ENCODE measurements at regions not wholly inside any gene's neighbourhood (a gene's known extent, or its start where the extent isn't known, plus 50 kb on each side); places are given as distances from the start of the nearest gene placed in this dataset.

GRCh38 chr3:107945417-107946094 is 145.3 kb downstream of the CD47 start:
- DNase-seq (ENCODE audit: insufficient read length, low spot score) (no peak), FAIRE-seq (no peak)
- TF ChIP-seq TAF1 (IDR thresholded peaks at IDR 0.05; ENCODE audit: low read depth, low read length) (no peak), POLR2A (IDR thresholded peaks at IDR 0.05; ENCODE audit: low read depth, low read length) (no peak), PAX5 (IDR thresholded peaks at IDR 0.05; ENCODE audit: insufficient read depth, low read length, severe bottlenecking) (no peak), POU2F2 (IDR thresholded peaks at IDR 0.05; ENCODE audit: low read depth, low read length) (no peak), POLR2AphosphoS5 (IDR thresholded peaks at IDR 0.05; ENCODE audit: low read depth, low read length) (no peak), SPI1 (IDR thresholded peaks at IDR 0.05; ENCODE audit: low read depth, low read length) (no peak)

GRCh38 chr3:107943786-107944523 is 146.9 kb downstream of the CD47 start:
- DNase-seq (ENCODE audit: insufficient read length, low spot score) (no peak), FAIRE-seq (no peak)
- TF ChIP-seq SPI1 (IDR thresholded peaks at IDR 0.05; ENCODE audit: low read depth, low read length) (no peak), PAX5 (IDR thresholded peaks at IDR 0.05; ENCODE audit: insufficient read depth, low read length, severe bottlenecking) (no peak)

GRCh38 chr3:107942951-107943749 is 147.7 kb downstream of the CD47 start:
- TF ChIP-seq PAX5 (IDR thresholded peaks at IDR 0.05; ENCODE audit: insufficient read depth, low read length, severe bottlenecking) (no peak), POLR2A (IDR thresholded peaks at IDR 0.05; ENCODE audit: low read depth, low read length) (no peak), SPI1 (IDR thresholded peaks at IDR 0.05; ENCODE audit: low read depth, low read length) (no peak)
- FAIRE-seq, result no peak
- no peak for DNase-seq (ENCODE audit: insufficient read length, low spot score)

- FAIRE-seq, result no peak
- no peak for DNase-seq (ENCODE audit: insufficient read length, low spot score)
- TF ChIP-seq SPI1 (IDR thresholded peaks at IDR 0.05; ENCODE audit: low read depth, low read length), result no peak
- TF ChIP-seq POU2F2 (IDR thresholded peaks at IDR 0.05; ENCODE audit: low read depth, low read length), result no peak
- TF ChIP-seq PAX5 (IDR thresholded peaks at IDR 0.05; ENCODE audit: insufficient read depth, low read length, severe bottlenecking), result no peak
- no peak for TF ChIP-seq POLR2AphosphoS5 (IDR thresholded peaks at IDR 0.05; ENCODE audit: low read depth, low read length)
- no peak for TF ChIP-seq TAF1 (IDR thresholded peaks at IDR 0.05; ENCODE audit: low read depth, low read length)
- no peak for TF ChIP-seq POLR2A (IDR thresholded peaks at IDR 0.05; ENCODE audit: low read depth, low read length)
Observed at GRCh38 chr3:107942244-107942643, 148.6 kb downstream of the CD47 start.

GRCh38 chr3:107939691-107940442 is 151.0 kb downstream of the CD47 start:
- no peak for FAIRE-seq
- no peak for TF ChIP-seq PAX5 (IDR thresholded peaks at IDR 0.05; ENCODE audit: insufficient read depth, low read length, severe bottlenecking)
- TF ChIP-seq TAF1 (IDR thresholded peaks at IDR 0.05; ENCODE audit: low read depth, low read length), result no peak
- TF ChIP-seq POLR2AphosphoS5 (IDR thresholded peaks at IDR 0.05; ENCODE audit: low read depth, low read length), result no peak
- no peak for TF ChIP-seq POLR2A (IDR thresholded peaks at IDR 0.05; ENCODE audit: low read depth, low read length)
- no peak for TF ChIP-seq POU2F2 (IDR thresholded peaks at IDR 0.05; ENCODE audit: low read depth, low read length)
- no peak for TF ChIP-seq SPI1 (IDR thresholded peaks at IDR 0.05; ENCODE audit: low read depth, low read length)
- DNase-seq (ENCODE audit: insufficient read length, low spot score), result no peak

GRCh38 chr3:107938143-107938542 is 152.7 kb downstream of the CD47 start:
- TF ChIP-seq TAF1 (IDR thresholded peaks at IDR 0.05; ENCODE audit: low read depth, low read length) (no peak), POU2F2 (IDR thresholded peaks at IDR 0.05; ENCODE audit: low read depth, low read length) (no peak), POLR2A (IDR thresholded peaks at IDR 0.05; ENCODE audit: low read depth, low read length) (no peak), SPI1 (IDR thresholded peaks at IDR 0.05; ENCODE audit: low read depth, low read length) (no peak)
- FAIRE-seq, result no peak
- no peak for DNase-seq (ENCODE audit: insufficient read length, low spot score)

- DNase-seq (ENCODE audit: insufficient read length, low spot score) (no peak), FAIRE-seq (no peak)
- TF ChIP-seq TAF1 (IDR thresholded peaks at IDR 0.05; ENCODE audit: low read depth, low read length) (no peak), PAX5 (IDR thresholded peaks at IDR 0.05; ENCODE audit: insufficient read depth, low read length, severe bottlenecking) (no peak), SPI1 (IDR thresholded peaks at IDR 0.05; ENCODE audit: low read depth, low read length) (no peak), POU2F2 (IDR thresholded peaks at IDR 0.05; ENCODE audit: low read depth, low read length) (no peak), POLR2AphosphoS5 (IDR thresholded peaks at IDR 0.05; ENCODE audit: low read depth, low read length) (no peak), POLR2A (IDR thresholded peaks at IDR 0.05; ENCODE audit: low read depth, low read length) (no peak)
Observed at GRCh38 chr3:107934808-107935207, 156.0 kb downstream of the CD47 start.

- TF ChIP-seq POU2F2 (IDR thresholded peaks at IDR 0.05; ENCODE audit: low read depth, low read length), result no peak
- no peak for DNase-seq (ENCODE audit: insufficient read length, low spot score)
- no peak for FAIRE-seq
Observed at GRCh38 chr3:107933450-107933849, 157.4 kb downstream of the CD47 start.

- TF ChIP-seq SPI1 (IDR thresholded peaks at IDR 0.05; ENCODE audit: low read depth, low read length), result no peak
- TF ChIP-seq POLR2A (IDR thresholded peaks at IDR 0.05; ENCODE audit: low read depth, low read length), result no peak
- TF ChIP-seq TAF1 (IDR thresholded peaks at IDR 0.05; ENCODE audit: low read depth, low read length), result no peak
- no peak for TF ChIP-seq PAX5 (IDR thresholded peaks at IDR 0.05; ENCODE audit: insufficient read depth, low read length, severe bottlenecking)
- TF ChIP-seq POLR2AphosphoS5 (IDR thresholded peaks at IDR 0.05; ENCODE audit: low read depth, low read length), result no peak
- TF ChIP-seq POU2F2 (IDR thresholded peaks at IDR 0.05; ENCODE audit: low read depth, low read length), result no peak
- FAIRE-seq (no peak), DNase-seq (ENCODE audit: insufficient read length, low spot score) (no peak)
Observed at GRCh38 chr3:107931326-107931725, 159.5 kb downstream of the CD47 start.
